GM10248 (cell line): ENCODE measurements at regions not wholly inside any gene's neighbourhood (a gene's known extent, or its start where the extent isn't known, plus 50 kb on each side); places are given as distances from the start of the nearest gene placed in this dataset.

Source experiments
- CTCF ChIA-PET: fragments of 300-600 bp; sonication (Branson Sonifier 250); formaldehyde crosslinking; extraction: SDS; loops from one replicate; lab custom pipeline; 2021; ENCODE audit warnings: antibody characterized with exemption; lab: Yijun Ruan, JAX
- POLR2A ChIA-PET: fragments of 350-650 bp; sonication (Branson Sonifier 250); formaldehyde crosslinking; extraction: SDS; loops from one replicate; lab custom pipeline; 2020; ENCODE audit warnings: antibody characterized with exemption; lab: Yijun Ruan, JAX
- DNase-seq: peaks from one replicate; pipeline ENCODE4 v3.0.0; 2012; ENCODE audit errors: extremely low spot score
- TF ChIP-seq, protein P1 (sequence below): IDR thresholded peaks from 2 replicates; pipeline ENCODE4 v1.5.1; 2012; ENCODE audit warnings: mild to moderate bottlenecking, low read depth; ENCODE audit errors: extremely low read depth, missing control alignments, control extremely low read depth

DNA sequence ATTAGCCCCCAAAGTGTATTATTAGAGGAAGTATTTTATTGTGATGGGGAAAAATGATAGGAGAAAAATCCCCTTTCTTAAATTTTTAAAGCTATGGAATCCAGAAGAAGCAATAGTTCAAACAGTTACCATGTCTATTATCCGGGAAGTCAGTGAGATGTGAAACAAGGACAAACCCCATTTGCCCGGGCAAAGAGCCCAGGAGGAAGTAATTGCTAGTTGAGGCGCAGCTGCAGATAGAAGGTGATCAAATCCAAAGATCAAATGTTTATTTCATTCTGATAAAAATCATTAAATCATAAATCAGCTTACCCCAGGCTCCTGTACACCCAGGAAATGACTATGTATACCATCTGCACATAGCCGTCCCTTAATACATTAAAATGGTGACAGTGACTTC, 204.0 kb upstream of the CRBN start:
- TF ChIP-seq, protein P1, sequence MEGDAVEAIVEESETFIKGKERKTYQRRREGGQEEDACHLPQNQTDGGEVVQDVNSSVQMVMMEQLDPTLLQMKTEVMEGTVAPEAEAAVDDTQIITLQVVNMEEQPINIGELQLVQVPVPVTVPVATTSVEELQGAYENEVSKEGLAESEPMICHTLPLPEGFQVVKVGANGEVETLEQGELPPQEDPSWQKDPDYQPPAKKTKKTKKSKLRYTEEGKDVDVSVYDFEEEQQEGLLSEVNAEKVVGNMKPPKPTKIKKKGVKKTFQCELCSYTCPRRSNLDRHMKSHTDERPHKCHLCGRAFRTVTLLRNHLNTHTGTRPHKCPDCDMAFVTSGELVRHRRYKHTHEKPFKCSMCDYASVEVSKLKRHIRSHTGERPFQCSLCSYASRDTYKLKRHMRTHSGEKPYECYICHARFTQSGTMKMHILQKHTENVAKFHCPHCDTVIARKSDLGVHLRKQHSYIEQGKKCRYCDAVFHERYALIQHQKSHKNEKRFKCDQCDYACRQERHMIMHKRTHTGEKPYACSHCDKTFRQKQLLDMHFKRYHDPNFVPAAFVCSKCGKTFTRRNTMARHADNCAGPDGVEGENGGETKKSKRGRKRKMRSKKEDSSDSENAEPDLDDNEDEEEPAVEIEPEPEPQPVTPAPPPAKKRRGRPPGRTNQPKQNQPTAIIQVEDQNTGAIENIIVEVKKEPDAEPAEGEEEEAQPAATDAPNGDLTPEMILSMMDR = no peak
- CTCF ChIA-PET = no interaction called here
- POLR2A ChIA-PET = no interaction called here
- DNase-seq = no peak

DNA sequence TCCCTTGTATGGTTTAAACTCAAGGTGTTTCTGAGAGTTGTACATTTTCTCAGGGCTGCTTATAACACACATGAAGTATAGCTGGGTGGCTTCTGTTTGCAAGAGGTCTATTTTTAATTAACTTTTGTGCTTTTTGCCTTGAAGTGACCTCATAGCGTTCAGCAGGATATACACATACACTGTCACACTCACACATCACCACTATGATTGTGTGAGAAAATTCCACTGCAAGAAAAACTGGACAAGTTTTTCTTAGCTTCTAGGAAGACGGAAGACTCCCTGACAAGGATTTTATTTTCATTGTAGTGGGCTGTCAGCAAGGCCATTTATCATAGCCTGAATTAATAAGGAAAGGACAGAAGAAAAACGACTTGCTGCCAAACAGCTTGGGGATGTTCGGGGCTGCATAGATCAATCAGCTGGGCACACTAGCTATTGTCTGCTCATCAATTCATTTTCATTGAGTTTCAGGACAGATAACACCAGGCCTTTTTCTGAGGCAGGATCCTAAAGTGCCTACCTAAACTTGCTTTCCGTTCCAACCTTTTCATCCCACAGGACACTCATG, 192.8 kb upstream of the CRBN start:
- DNase-seq = no peak
- ChIA-PET CTCF (no interaction called here), POLR2A (no interaction called here)
- TF ChIP-seq, protein P1 = no peak

DNA sequence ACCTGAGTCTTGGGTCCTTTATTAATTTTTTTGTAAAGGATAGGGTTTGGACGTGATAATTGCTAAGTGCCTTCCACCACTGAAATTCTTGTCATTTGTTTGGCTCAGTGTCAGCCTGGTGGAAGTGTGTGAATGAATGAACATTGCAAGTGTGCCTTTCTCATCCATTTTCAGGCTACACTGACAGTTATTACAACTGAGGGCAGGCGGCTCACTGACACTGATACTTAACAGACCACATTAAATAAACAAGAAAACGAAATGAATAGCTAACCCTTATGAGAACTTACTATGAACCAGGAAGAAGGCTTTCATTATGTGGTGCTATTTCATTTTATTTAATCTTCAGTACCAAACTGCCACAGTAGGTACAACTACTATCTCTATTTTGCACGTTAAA, 188.8 kb upstream of the CRBN start:
- TF ChIP-seq, protein P1 = no peak
- ChIA-PET POLR2A (no interaction called here), CTCF (no interaction called here)
- no peak for DNase-seq

DNA sequence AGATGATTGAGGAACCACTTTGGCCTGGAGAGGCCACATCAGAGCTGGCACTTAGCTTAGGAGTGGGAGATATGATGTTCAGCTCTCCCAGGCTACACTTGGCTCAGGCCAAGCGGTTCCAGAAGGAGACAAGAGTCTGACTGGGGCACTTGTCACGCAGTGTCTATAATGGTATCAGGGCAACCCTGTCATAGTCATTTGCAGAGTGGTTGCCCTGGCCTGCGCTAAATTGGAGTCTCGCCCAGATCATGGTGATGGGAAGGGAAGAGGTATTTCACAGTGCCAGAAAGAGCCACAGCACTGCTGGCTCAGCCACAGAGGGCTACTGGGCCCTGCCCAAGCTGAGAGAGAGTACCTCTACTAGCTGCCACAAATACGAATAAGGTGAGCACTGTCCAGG, 186.9 kb upstream of the CRBN start:
- TF ChIP-seq, protein P1 = no peak
- ChIA-PET CTCF (interaction anchor here (1.2 kb wide), 1 partner anchor 9 kb away, joined by 3 read pairs; no protein-coding TSS in a partner anchor), POLR2A (no interaction called here)
- DNase-seq = no peak

DNA sequence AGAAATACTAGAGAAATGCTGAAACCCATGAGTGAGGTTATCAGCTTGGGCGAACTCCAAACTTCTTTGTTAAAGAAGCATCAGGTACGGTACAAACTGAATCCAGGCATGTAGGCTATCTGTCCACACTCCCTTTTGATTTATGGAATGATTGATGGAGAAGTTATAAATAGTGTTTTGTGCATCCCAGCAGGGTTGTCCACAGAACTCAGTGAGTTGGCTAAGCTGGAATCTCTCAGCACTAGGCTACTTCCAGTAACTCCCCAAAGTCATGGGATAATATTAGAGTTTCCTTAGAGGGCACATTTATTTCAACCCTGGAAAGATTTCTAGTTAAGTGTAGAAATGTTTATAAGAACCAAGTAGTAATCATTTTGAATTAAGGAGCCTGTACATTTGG, 186.2 kb upstream of the CRBN start:
- ChIA-PET POLR2A (no interaction called here), CTCF (no interaction called here)
- DNase-seq = no peak
- TF ChIP-seq, protein P1 = no peak

DNA sequence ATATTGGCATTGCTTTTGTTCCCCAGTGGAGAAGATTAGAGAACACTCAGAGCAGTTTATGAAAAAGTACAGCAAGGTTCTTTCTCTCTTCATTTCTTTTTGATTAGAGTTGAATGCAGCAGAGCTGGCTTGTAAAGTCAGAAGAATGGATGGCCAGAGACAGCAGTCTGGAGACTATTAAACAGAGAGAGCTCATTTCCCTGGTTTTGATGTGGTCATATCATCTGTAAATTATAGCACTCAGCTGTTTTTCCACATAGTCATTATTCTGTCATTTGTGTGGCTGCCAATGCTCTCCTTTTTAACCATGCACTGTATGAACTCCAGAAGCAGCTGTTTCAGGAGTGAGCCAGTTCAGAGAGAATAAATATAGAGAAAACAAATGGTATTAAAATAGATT, 177.4 kb upstream of the CRBN start:
- ChIA-PET CTCF (interaction anchor here (1.6 kb wide), 1 partner anchor 10 kb away, joined by 3 read pairs; no protein-coding TSS in a partner anchor), POLR2A (no interaction called here)
- TF ChIP-seq, protein P1 = no peak
- DNase-seq = no peak
